IMR-90 (cell line): ENCODE measurements at regions not wholly inside any gene's neighbourhood (a gene's known extent, or its start where the extent isn't known, plus 50 kb on each side); places are given as distances from the start of the nearest gene placed in this dataset.

Source experiments
- ATAC-seq: fragments of 200-7000 bp; cut with Tn5 transposase; 2 replicates; pipeline ENCODE4 v1.9.1; 2020; ENCODE audit warnings: low read depth, mild to moderate bottlenecking, moderate library complexity
- BruUV-seq: library from RNA; stranded (reverse); fragments of 400-500 nt; replicated peaks from 2 replicates; lab custom pipeline; 2021; lab: Mats Ljungman, UMichigan
- CTCF ChIA-PET: fragments of 300-600 bp; formaldehyde crosslinking; extraction: SDS; loops from one replicate; lab custom pipeline; 2021; ENCODE audit warnings: antibody characterized with exemption; lab: Yijun Ruan, JAX
- POLR2A ChIA-PET: fragments of 300-600 bp; sonication (Branson Sonifier 250); formaldehyde crosslinking; loops from one replicate; lab custom pipeline; 2022; ENCODE audit warnings: antibody characterized with exemption; ENCODE audit not compliant: unreplicated experiment; lab: Charles Lee
- DNase-seq: peaks from one replicate; pipeline ENCODE4 v3.0.0; 2013
- H2AFZ ChIP-seq: replicated peaks from 2 replicates; pipeline ENCODE3; 2013; ENCODE audit warnings: low read length, mild to moderate bottlenecking; ENCODE audit not compliant: poor library complexity
- H2AK5ac ChIP-seq: 2 replicates; pipeline ENCODE4 v1.6.1; 2013; ENCODE audit warnings: low read depth, low read length, inconsistent platforms
- H2AK9ac ChIP-seq: replicated peaks from 2 replicates; pipeline ENCODE3; 2013; ENCODE audit warnings: mild to moderate bottlenecking, low read depth, low read length, moderate library complexity; ENCODE audit not compliant: poor library complexity
- H2BK120ac ChIP-seq: 2 replicates; pipeline ENCODE4 v1.6.1; 2013; ENCODE audit warnings: low read depth, low read length, inconsistent platforms
- H2BK15ac ChIP-seq: 3 replicates; pipeline ENCODE4 v1.6.1; 2013; ENCODE audit warnings: low read depth, low read length, inconsistent platforms
- H2BK20ac ChIP-seq: 2 replicates; pipeline ENCODE4 v1.6.1; 2013; ENCODE audit warnings: low read depth, mild to moderate bottlenecking, inconsistent platforms, low read length, moderate library complexity
- H2BK5ac ChIP-seq: 2 replicates; pipeline ENCODE4 v1.6.1; 2013; ENCODE audit warnings: mild to moderate bottlenecking, low read depth, low read length, inconsistent platforms; ENCODE audit not compliant: poor library complexity, severe bottlenecking
- H3K14ac ChIP-seq: replicated peaks from 2 replicates; pipeline ENCODE4 v1.6.1; 2013; ENCODE audit warnings: low read depth, low read length, inconsistent platforms
- H3K18ac ChIP-seq: 2 replicates; pipeline ENCODE4 v1.6.1; 2013; ENCODE audit warnings: low read depth, low read length, control low read depth
- H3K23ac ChIP-seq: 2 replicates; pipeline ENCODE4 v1.6.1; 2013; ENCODE audit warnings: low read depth, low read length, inconsistent platforms
- H3K27ac ChIP-seq: 2 replicates; pipeline ENCODE4 v1.5.1; 2013; ENCODE audit warnings: mild to moderate bottlenecking, control low read depth, low read length; ENCODE audit not compliant: insufficient read depth
- H3K27me3 ChIP-seq: 2 replicates; pipeline ENCODE4 v1.6.1; 2013; ENCODE audit warnings: low read length; ENCODE audit not compliant: control insufficient read depth, insufficient read depth
- H3K36me3 ChIP-seq: 2 replicates; pipeline ENCODE4 v1.6.1; 2013; ENCODE audit warnings: low read length, mixed read lengths; ENCODE audit not compliant: control insufficient read depth, insufficient read depth
- H3K4ac ChIP-seq: 2 replicates; pipeline ENCODE4 v1.6.1; 2013; ENCODE audit warnings: low read depth, low read length, inconsistent platforms
- H3K4me1 ChIP-seq: 2 replicates; pipeline ENCODE4 v1.6.1; 2013; ENCODE audit warnings: low read length, mixed read lengths; ENCODE audit not compliant: control insufficient read depth, insufficient read depth
- H3K4me2 ChIP-seq: 2 replicates; pipeline ENCODE4 v1.6.1; 2013; ENCODE audit warnings: low read depth, mild to moderate bottlenecking, control low read depth, low read length, moderate library complexity
- H3K4me3 ChIP-seq: 2 replicates; pipeline ENCODE4 v1.5.1; 2013; ENCODE audit warnings: low read depth, mild to moderate bottlenecking, control low read depth, low read length, moderate library complexity; ENCODE audit not compliant: insufficient read depth
- H3K56ac ChIP-seq: 2 replicates; pipeline ENCODE4 v1.6.1; 2013; ENCODE audit warnings: low read length, inconsistent platforms; ENCODE audit not compliant: insufficient read depth; ENCODE audit errors: extremely low read depth
- H3K79me1 ChIP-seq, 2 experiments: 2 replicates each; pipeline ENCODE4 v1.6.1; 2013; ENCODE audit warnings: low read length in 2 of 2, inconsistent platforms in 1 of 2, low read depth in 1 of 2
- H3K9ac ChIP-seq: 2 replicates; pipeline ENCODE4 v1.6.1; 2013; ENCODE audit warnings: low read depth, low read length, control low read depth
- H3K9me1 ChIP-seq: 2 replicates; pipeline ENCODE4 v1.6.1; 2013; ENCODE audit warnings: low read length, inconsistent platforms; ENCODE audit not compliant: insufficient read depth
- H3K9me3 ChIP-seq: 2 replicates; pipeline ENCODE4 v1.6.1; 2013; ENCODE audit warnings: low read length; ENCODE audit not compliant: control insufficient read depth, insufficient read depth
- H4K20me1 ChIP-seq: 2 replicates; pipeline ENCODE4 v1.6.1; 2013; ENCODE audit warnings: low read length, inconsistent platforms; ENCODE audit not compliant: insufficient read depth
- H4K5ac ChIP-seq: 2 replicates; pipeline ENCODE4 v1.6.1; 2013; ENCODE audit warnings: mild to moderate bottlenecking, low read depth, low read length, control low read depth
- H4K8ac ChIP-seq, 2 experiments: 2 replicates each; pipeline ENCODE4 v1.6.1; 2013; ENCODE audit warnings: low read depth in 2 of 2, low read length in 2 of 2, control low read depth in 1 of 2, inconsistent platforms in 1 of 2
- H4K91ac ChIP-seq: 2 replicates; pipeline ENCODE4 v1.6.1; 2013; ENCODE audit warnings: low read depth, low read length, inconsistent platforms; ENCODE audit not compliant: insufficient read depth
- BHLHE40 ChIP-seq: fragments of 150-350 bp; IDR thresholded peaks from 2 replicates; pipeline ENCODE4 v1.6.1; 2016; ENCODE audit warnings: mild to moderate bottlenecking, low read depth, low read length
- FOS ChIP-seq: fragments of 150-350 bp; IDR thresholded peaks from 2 replicates; pipeline ENCODE4 v1.6.1; 2016; ENCODE audit warnings: low read depth, low read length
- MAFK ChIP-seq: IDR thresholded peaks from 2 replicates; pipeline ENCODE4 v1.6.1; 2012; ENCODE audit warnings: low read depth, low read length, improper control_type of control experiment
- MXI1 ChIP-seq: IDR thresholded peaks from 2 replicates; pipeline ENCODE4 v1.6.1; 2012; ENCODE audit warnings: low read depth, mild to moderate bottlenecking, low read length, moderate library complexity, borderline replicate concordance
- NFE2L2 ChIP-seq: fragments of 150-350 bp; IDR thresholded peaks from 2 replicates; pipeline ENCODE4 v1.6.1; 2016; ENCODE audit warnings: low read depth, mild to moderate bottlenecking, low read length
- RAD21 ChIP-seq: IDR thresholded peaks from 2 replicates; pipeline ENCODE4 v1.6.1; 2012; ENCODE audit warnings: low read length, improper control_type of control experiment
- RCOR1 ChIP-seq: IDR thresholded peaks from 2 replicates; pipeline ENCODE4 v1.6.1; 2012; ENCODE audit warnings: mild to moderate bottlenecking, low read length, improper control_type of control experiment; ENCODE audit not compliant: insufficient replicate concordance
- RFX5 ChIP-seq: IDR thresholded peaks from 2 replicates; pipeline ENCODE4 v1.8.0; 2012; ENCODE audit warnings: low read depth, mild to moderate bottlenecking, low read length, moderate library complexity
- USF2 ChIP-seq: fragments of 150-350 bp; IDR thresholded peaks from 2 replicates; pipeline ENCODE4 v1.6.1; 2017; ENCODE audit warnings: mild to moderate bottlenecking, antibody characterized with exemption, low read length, low read depth
- WGBS, 2 experiments: methylation state at CpG; one replicate each; pipeline versions ENCODE4 v1.1.5 to v1.1.7; 2013; ENCODE audit warnings: missing lambda C conversion rate in 2 of 2; ENCODE audit not compliant: insufficient read length in 1 of 2; ENCODE audit errors: extremely low coverage in 2 of 2; 5-methylcytosine and 5-hydroxymethylcytosine counted together
- dilution Hi-C: fragments of 300-500 bp; cut with HindIII; formaldehyde crosslinking; loops from one replicate; pipeline ENCODE4 v1.14.3; 2018; ENCODE audit warnings: low sequenced_read_pairs; ENCODE audit not compliant: unreplicated experiment
- in situ Hi-C: fragments of 300-500 bp; cut with MboI; formaldehyde crosslinking; loops from 3 replicates; pipeline ENCODE4 v1.14.3; 2019; ENCODE audit warnings: low sequenced_read_pairs, inconsistent platforms, mixed read lengths
- intact Hi-C: fragments of 100-400 bp; cut with micrococcal nuclease; formaldehyde crosslinking; loops from 2 replicates; pipeline ENCODE4 v1.10.0; 2022

GRCh38 chr11:116352881-116353280 is 419.9 kb downstream of the BUD13 start:
- no peak overlapping the region for H4K5ac ChIP-seq

More at GRCh38 chr11:116352881-116353280, 419.9 kb downstream of the BUD13 start:
- Histone ChIP-seq H2BK120ac (no peak overlapping the region), H3K56ac (no peak overlapping the region), H3K27ac (no peak overlapping the region), H3K27me3 (no peaks in the 10 kb centered on the region), H3K14ac (no peak overlapping the region), H2AFZ (no peak overlapping the region), H2BK5ac (no peak overlapping the region), H3K4me1 (no peaks in the 10 kb centered on the region), H3K9me3 (peaks cover 9% of the 10 kb centered on the region), H2AK5ac (no peak overlapping the region), H3K9me1 (no peaks in the 10 kb centered on the region), H3K4ac (no peak overlapping the region), H4K91ac (no peak overlapping the region), H4K20me1 (no peaks in the 10 kb centered on the region), H2BK15ac (no peak overlapping the region), H3K4me3 (no peak overlapping the region), H3K4me2 (no peak overlapping the region), H2BK20ac (no peak overlapping the region), H3K23ac (no peak overlapping the region), H3K79me1 (no peaks in the 10 kb centered on the region), H3K18ac (no peak overlapping the region), H2AK9ac (no peak overlapping the region), H3K9ac (no peak overlapping the region), H3K36me3 (no peaks in the 10 kb centered on the region), H4K8ac (no peak overlapping the region)
- ChIA-PET POLR2A (no interaction called here), CTCF (no interaction called here)
- in situ Hi-C loops = no loop called here
- intact Hi-C loops = no loop called here
- ATAC-seq (no peak), DNase-seq (no peak)
- no TSS peak for BruUV-seq
- TF ChIP-seq MAFK (no peak), NFE2L2 (no peak), USF2 (no peak), FOS (no peak), BHLHE40 (no peak), RAD21 (no peak), RFX5 (no peak), RCOR1 (no peak), MXI1 (no peak)
- dilution Hi-C loops = no loop called here
- no CpG with 5 or more reads among the region's 4 CpGs for WGBS, 2 experiments
